ENCODE measurements at regions not wholly inside any gene's neighbourhood (a gene's known extent, or its start where the extent isn't known, plus 50 kb on each side); places are given as distances from the start of the nearest gene placed in this dataset.

DNA sequence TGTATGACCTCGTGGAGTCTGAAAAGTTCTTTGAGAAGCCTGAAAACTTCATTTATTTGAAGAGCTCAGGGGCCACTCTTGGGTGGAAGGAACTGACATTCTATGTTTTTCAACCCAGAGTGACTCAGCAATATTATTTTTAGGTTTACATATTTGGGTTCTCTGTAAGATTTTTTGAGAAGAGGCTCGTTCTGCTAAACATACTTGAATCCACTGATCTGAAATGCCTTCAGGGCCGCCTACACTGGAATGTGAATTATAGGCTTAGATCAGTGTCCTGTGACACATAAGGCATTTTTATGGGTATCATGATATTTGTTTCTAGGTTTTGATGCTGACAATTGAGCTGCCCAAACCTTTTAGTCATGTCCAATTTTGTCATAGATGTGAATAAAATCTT is 86.2 kb downstream of the PSAT1 start:
- TF ChIP-seq, protein P1, sequence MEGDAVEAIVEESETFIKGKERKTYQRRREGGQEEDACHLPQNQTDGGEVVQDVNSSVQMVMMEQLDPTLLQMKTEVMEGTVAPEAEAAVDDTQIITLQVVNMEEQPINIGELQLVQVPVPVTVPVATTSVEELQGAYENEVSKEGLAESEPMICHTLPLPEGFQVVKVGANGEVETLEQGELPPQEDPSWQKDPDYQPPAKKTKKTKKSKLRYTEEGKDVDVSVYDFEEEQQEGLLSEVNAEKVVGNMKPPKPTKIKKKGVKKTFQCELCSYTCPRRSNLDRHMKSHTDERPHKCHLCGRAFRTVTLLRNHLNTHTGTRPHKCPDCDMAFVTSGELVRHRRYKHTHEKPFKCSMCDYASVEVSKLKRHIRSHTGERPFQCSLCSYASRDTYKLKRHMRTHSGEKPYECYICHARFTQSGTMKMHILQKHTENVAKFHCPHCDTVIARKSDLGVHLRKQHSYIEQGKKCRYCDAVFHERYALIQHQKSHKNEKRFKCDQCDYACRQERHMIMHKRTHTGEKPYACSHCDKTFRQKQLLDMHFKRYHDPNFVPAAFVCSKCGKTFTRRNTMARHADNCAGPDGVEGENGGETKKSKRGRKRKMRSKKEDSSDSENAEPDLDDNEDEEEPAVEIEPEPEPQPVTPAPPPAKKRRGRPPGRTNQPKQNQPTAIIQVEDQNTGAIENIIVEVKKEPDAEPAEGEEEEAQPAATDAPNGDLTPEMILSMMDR (IDR thresholded peaks at IDR 0.05; ENCODE audit: low read depth, low read length), result no peak
- H3K4me3 ChIP-seq (ENCODE audit: low read depth, low read length), result no peak overlapping the region

DNA sequence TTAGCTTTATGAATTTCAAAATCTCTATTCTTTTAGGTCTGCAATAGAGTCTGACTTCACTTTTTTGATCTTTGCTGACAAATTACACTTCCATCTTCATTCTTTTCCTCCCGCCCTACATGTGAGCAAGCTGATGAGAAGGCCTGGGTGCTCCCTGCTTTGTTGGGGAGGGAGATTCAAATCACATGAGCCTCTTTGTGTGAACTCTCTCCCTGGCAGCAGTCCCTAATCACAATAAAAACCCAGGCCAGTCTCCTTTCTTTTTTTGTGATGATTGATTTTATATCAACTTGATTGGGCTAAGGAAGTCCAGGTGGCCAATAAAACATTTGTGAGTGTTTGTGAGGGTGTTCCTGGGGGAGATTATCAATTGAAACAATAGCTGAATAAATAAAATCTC is 89.4 kb downstream of the PSAT1 start:
- TF ChIP-seq, protein P1 (IDR thresholded peaks at IDR 0.05; ENCODE audit: low read depth, low read length), result no peak
- no peak overlapping the region for H3K4me3 ChIP-seq (ENCODE audit: low read depth, low read length)

- TF ChIP-seq, protein P1 (IDR thresholded peaks at IDR 0.05; ENCODE audit: low read depth, low read length), result no peak
- no peak overlapping the region for H3K4me3 ChIP-seq (ENCODE audit: low read depth, low read length)
Observed at GRCh38 chr9:78386773-78387172, 89.8 kb downstream of the PSAT1 start.

DNA sequence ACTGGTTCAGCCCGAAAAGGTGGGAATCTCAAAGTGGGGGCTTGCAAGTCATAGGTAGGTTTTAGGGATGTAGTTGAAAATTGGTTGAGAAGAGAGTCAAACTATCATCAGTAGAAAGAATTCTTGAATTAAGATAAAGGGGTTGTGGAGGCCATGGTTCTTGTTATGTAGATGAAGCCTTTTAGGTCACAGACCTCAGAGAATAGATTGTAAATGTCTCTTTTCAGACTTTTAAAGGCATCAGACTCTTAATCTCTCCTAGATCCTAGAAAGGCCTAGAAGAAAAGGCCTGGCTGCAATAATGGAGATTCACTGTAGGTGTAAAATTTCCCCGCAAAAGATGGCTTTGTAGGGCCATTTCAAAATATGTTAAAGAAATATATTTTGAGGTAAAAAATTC is 96.4 kb downstream of the PSAT1 start:
- no peak overlapping the region for H3K4me3 ChIP-seq (ENCODE audit: low read depth, low read length)
- TF ChIP-seq, protein P1 (IDR thresholded peaks at IDR 0.05; ENCODE audit: low read depth, low read length), result no peak

DNA sequence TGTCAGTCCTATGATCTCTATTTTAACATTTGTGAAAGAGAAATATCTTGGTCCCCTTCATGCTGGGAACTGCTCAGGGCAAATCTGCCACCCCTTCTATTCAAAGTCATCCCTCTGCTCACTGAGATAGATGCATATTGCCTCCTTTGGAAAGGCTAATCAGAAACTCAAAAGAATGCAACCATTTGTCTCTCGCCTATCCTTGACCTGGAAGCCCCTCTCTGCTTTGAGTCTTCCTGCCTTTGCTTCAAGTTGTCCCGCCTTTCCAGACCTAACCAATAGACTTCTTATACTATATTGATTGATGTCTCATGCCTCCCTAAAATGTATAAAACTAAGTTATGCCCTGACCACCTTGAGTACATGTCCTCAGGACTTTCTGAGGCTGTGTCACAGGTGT is 97.0 kb downstream of the PSAT1 start:
- TF ChIP-seq, protein P1 (IDR thresholded peaks at IDR 0.05; ENCODE audit: low read depth, low read length), result no peak
- no peak overlapping the region for H3K4me3 ChIP-seq (ENCODE audit: low read depth, low read length)

DNA sequence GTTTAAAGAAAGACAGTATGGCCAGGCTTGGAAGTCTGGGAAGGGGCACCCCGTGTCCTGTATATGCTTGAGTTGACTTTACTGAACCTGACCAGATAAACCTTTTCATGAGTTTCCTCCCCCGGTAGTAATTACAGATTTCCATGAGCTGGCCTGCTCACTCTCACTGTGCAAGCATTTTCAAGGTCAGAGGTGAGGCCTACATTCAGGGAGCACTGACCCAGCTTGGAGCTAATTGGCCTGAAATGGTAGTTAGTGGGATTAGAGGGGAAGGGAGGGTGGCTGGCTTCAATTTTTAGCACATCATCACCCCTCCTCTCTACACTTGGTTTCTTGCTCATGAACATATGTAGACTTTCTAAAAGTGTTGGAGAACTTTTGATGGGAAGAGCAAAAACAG is 99.2 kb downstream of the PSAT1 start:
- TF ChIP-seq, protein P1 (IDR thresholded peaks at IDR 0.05; ENCODE audit: low read depth, low read length), result no peak
- H3K4me3 ChIP-seq (ENCODE audit: low read depth, low read length), result no peak overlapping the region

GRCh38 chr9:78397045-78397444 is 100.1 kb downstream of the PSAT1 start:
- TF ChIP-seq, protein P1 (IDR thresholded peaks at IDR 0.05; ENCODE audit: low read depth, low read length), result no peak
- no peak overlapping the region for H3K4me3 ChIP-seq (ENCODE audit: low read depth, low read length)
